ENCODE measurements at regions not wholly inside any gene's neighbourhood (a gene's known extent, or its start where the extent isn't known, plus 50 kb on each side); places are given as distances from the start of the nearest gene placed in this dataset.
A peak's percentile ranks its signal among the peaks of the same experiment; 100 is the strongest.

DNA sequence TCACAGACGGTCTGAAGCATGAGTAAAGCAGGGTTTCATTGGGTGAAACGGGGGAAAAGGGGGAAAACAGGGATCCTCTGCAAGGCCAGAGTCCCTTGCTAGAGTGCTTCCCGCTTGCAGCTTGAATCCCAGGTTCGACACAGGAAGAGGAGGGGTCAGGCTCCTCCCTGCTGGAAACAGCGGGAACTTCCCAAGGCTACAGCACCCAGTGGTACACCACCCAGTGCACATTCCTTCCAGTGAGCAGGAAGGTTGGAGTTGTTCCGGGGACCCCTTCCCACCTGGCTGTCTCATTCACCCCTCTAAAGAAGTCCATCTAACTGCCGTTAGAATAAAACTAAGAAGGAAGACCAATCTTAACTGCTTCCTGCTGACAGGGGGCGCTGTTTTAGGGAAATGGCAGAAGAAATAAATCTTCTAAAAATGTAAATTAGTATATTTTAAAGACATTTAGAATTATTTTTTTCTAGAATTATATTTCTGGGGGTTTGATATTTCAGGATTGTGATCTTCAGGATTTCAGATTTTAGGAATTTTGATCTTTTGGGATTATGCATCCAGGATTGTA lies 230.9 kb downstream of the RBM43 start:
- peak; percentile 24; the same call in 1 of the 2 replicates for ATAC-seq
- Mint-ChIP-seq H3K9me3 (peaks cover 21% of the 10 kb centered on the region), H3K27me3 (ENCODE audit: low read depth) (no peaks in the 10 kb centered on the region), H3K4me3 (no peak overlapping the region), H3K36me3 (0 out of 2 replicates have a peak, but pooled peaks cover 7% of the 10 kb centered on the region), H3K4me1 (no peaks in the 10 kb centered on the region; the same call in 1 of the 2 replicates), H3K27ac (no peak overlapping the region)
- CTCF ChIA-PET: interaction anchor here (1.2 kb wide), 1 partner anchor 158 kb away, joined by 5 read pairs; no protein-coding TSS in a partner anchor
- TF ChIP-seq, protein P1, sequence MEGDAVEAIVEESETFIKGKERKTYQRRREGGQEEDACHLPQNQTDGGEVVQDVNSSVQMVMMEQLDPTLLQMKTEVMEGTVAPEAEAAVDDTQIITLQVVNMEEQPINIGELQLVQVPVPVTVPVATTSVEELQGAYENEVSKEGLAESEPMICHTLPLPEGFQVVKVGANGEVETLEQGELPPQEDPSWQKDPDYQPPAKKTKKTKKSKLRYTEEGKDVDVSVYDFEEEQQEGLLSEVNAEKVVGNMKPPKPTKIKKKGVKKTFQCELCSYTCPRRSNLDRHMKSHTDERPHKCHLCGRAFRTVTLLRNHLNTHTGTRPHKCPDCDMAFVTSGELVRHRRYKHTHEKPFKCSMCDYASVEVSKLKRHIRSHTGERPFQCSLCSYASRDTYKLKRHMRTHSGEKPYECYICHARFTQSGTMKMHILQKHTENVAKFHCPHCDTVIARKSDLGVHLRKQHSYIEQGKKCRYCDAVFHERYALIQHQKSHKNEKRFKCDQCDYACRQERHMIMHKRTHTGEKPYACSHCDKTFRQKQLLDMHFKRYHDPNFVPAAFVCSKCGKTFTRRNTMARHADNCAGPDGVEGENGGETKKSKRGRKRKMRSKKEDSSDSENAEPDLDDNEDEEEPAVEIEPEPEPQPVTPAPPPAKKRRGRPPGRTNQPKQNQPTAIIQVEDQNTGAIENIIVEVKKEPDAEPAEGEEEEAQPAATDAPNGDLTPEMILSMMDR (IDR thresholded peaks at IDR 0.05): peak; percentile 43; the same call in 1 of the 2 replicates
- TF ChIP-seq ZNF396 (CRISPR knock-in tag; IDR thresholded peaks at IDR 0.05; ENCODE audit: borderline replicate concordance): no peak
- peak; percentile 12 for DNase-seq (ENCODE audit: low spot score)
- POLR2A ChIA-PET: no interaction called here

DNA sequence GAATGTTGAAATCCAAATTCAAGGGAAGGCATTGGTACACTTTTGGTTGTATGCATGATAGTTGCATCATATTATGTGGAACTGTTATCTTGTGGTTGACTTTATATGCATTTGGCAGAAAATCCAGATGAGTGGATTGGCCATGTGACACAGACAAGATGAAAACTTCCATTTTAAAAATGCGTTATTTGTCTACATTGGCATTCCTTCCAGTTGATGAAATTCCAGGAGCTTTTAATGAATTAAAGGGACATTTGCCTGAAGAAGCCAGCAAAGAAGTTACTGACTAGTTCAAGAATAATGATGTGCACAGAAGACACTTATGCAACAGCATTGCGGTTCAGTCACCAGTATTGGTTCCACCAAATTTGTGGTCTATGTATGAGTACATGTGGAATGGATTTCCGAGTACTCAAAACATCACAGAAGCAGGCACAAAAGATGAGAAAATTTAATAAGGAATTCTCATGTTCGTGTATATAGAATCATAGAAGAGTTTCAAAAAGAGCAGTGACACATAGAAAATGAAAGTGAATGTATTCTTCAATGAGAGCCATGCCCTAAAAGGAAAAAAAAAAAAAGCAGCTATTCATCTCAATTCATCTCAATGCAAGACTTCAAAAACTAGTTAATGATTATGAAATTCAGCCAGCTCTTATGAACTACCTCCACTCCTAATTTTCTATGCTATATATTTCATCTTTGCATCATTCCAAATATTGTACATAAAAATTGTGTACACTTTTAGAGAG lies 232.1 kb downstream of the RBM43 start:
- TF ChIP-seq KAT7 (CRISPR knock-in tag; IDR thresholded peaks at IDR 0.05; ENCODE audit: borderline replicate concordance): no peak
- peaks cover 15% of the 10 kb centered on the region for H3K9me3 Mint-ChIP-seq
- H3K27me3 Mint-ChIP-seq (ENCODE audit: low read depth): no peaks in the 10 kb centered on the region
- CTCF ChIA-PET: no interaction called here
- ATAC-seq (no peak), DNase-seq (ENCODE audit: low spot score) (no peak)
- no peak overlapping the region for H3K27ac Mint-ChIP-seq
- POLR2A ChIA-PET: no interaction called here
- H3K4me1 Mint-ChIP-seq: no peaks in the 10 kb centered on the region; the same call in 1 of the 2 replicates
- no peak overlapping the region for H3K4me3 Mint-ChIP-seq
- 0 out of 2 replicates have a peak, but pooled peaks cover 2% of the 10 kb centered on the region for H3K36me3 Mint-ChIP-seq

DNA sequence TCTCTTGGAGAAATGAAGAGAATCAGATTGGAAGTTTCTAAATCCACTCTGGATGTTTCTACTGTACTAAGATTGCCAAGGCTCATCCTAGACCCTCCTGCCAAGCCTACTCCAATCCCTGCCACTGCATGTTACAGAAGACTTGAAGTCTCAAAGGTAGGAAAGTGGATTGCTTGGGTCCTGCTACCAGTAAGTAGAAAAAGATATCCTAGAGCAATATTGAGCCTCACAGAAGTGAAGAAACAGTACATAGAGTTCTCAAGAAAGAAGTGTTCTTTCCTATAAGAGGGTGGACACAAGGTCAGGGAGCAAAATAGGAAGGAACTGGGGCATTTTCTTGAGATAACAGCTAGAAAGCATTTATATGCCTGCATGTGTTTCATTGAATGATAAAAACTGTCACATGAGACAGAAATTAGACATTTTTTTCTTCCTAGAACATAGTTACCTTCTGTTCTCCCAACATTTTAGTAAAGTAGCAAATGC lies 232.9 kb downstream of the RBM43 start:
- ATAC-seq: no peak
- H3K4me3 Mint-ChIP-seq: no peak overlapping the region
- no peaks in the 10 kb centered on the region; the same call in 1 of the 2 replicates for H3K4me1 Mint-ChIP-seq
- peaks cover 15% of the 10 kb centered on the region for H3K9me3 Mint-ChIP-seq
- POLR2A ChIA-PET: no interaction called here
- no peak overlapping the region for H3K27ac Mint-ChIP-seq
- H3K27me3 Mint-ChIP-seq (ENCODE audit: low read depth): no peaks in the 10 kb centered on the region
- TF ChIP-seq JAZF1 (CRISPR knock-in tag; IDR thresholded peaks at IDR 0.05) (no peak), IRF2 (CRISPR knock-in tag; IDR thresholded peaks at IDR 0.05; ENCODE audit: borderline replicate concordance, low read depth) (no peak), SMAD4 (CRISPR knock-in tag; IDR thresholded peaks at IDR 0.05) (no peak), GABPB1 (CRISPR knock-in tag; IDR thresholded peaks at IDR 0.05) (no peak), ZNF138 (CRISPR knock-in tag; conservative IDR thresholded peaks at IDR 0.05) (no peak), ELF4 (CRISPR knock-in tag; IDR thresholded peaks at IDR 0.05; ENCODE audit: low read depth) (no peak), FOXJ3 (CRISPR knock-in tag; IDR thresholded peaks at IDR 0.05; ENCODE audit: borderline replicate concordance) (no peak), ZNF396 (CRISPR knock-in tag; IDR thresholded peaks at IDR 0.05; ENCODE audit: borderline replicate concordance) (no peak), TEAD1 (CRISPR knock-in tag; IDR thresholded peaks at IDR 0.05) (no peak), PRRX2 (CRISPR knock-in tag; IDR thresholded peaks at IDR 0.05) (no peak), SOX15 (CRISPR knock-in tag; IDR thresholded peaks at IDR 0.05) (no peak), ESRRA (CRISPR knock-in tag; IDR thresholded peaks at IDR 0.05; ENCODE audit: borderline replicate concordance) (no peak), GRHL2 (CRISPR knock-in tag; IDR thresholded peaks at IDR 0.05; ENCODE audit: insufficient replicate concordance, severe bottlenecking) (no peak), NFATC4 (CRISPR knock-in tag; IDR thresholded peaks at IDR 0.05) (no peak)
- TF ChIP-seq, protein P2, sequence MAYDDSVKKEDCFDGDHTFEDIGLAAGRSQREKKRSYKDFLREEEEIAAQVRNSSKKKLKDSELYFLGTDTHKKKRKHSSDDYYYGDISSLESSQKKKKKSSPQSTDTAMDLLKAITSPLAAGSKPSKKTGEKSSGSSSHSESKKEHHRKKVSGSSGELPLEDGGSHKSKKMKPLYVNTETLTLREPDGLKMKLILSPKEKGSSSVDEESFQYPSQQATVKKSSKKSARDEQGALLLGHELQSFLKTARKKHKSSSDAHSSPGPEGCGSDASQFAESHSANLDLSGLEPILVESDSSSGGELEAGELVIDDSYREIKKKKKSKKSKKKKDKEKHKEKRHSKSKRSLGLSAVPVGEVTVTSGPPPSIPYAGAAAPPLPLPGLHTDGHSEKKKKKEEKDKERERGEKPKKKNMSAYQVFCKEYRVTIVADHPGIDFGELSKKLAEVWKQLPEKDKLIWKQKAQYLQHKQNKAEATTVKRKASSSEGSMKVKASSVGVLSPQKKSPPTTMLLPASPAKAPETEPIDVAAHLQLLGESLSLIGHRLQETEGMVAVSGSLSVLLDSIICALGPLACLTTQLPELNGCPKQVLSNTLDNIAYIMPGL (CRISPR knock-in tag; IDR thresholded peaks at IDR 0.05): no peak
- TF ChIP-seq, protein P3, sequence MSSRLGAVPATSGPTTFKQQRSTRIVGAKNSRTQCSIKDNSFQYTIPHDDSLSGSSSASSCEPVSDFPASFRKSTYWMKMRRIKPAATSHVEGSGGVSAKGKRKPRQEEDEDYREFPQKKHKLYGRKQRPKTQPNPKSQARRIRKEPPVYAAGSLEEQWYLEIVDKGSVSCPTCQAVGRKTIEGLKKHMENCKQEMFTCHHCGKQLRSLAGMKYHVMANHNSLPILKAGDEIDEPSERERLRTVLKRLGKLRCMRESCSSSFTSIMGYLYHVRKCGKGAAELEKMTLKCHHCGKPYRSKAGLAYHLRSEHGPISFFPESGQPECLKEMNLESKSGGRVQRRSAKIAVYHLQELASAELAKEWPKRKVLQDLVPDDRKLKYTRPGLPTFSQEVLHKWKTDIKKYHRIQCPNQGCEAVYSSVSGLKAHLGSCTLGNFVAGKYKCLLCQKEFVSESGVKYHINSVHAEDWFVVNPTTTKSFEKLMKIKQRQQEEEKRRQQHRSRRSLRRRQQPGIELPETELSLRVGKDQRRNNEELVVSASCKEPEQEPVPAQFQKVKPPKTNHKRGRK (CRISPR knock-in tag; IDR thresholded peaks at IDR 0.05; ENCODE audit: borderline replicate concordance): no peak
- TF ChIP-seq, protein P4, sequence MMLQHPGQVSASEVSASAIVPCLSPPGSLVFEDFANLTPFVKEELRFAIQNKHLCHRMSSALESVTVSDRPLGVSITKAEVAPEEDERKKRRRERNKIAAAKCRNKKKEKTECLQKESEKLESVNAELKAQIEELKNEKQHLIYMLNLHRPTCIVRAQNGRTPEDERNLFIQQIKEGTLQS (CRISPR knock-in tag; conservative IDR thresholded peaks at IDR 0.05): no peak
- CTCF ChIA-PET: no interaction called here
- DNase-seq (ENCODE audit: low spot score): no peak
- H3K36me3 Mint-ChIP-seq: 0 out of 2 replicates have a peak, but pooled peaks cover 2% of the 10 kb centered on the region

All from WTC11 (cell line).